ENCODE measurements at regions not wholly inside any gene's neighbourhood (a gene's known extent, or its start where the extent isn't known, plus 50 kb on each side); places are given as distances from the start of the nearest gene placed in this dataset.

- H3K27ac ChIP-seq, result no peak overlapping the region
- no peak for TF ChIP-seq ZFX (IDR thresholded peaks at IDR 0.05; ENCODE audit: borderline replicate concordance)
- TF ChIP-seq, protein P1, sequence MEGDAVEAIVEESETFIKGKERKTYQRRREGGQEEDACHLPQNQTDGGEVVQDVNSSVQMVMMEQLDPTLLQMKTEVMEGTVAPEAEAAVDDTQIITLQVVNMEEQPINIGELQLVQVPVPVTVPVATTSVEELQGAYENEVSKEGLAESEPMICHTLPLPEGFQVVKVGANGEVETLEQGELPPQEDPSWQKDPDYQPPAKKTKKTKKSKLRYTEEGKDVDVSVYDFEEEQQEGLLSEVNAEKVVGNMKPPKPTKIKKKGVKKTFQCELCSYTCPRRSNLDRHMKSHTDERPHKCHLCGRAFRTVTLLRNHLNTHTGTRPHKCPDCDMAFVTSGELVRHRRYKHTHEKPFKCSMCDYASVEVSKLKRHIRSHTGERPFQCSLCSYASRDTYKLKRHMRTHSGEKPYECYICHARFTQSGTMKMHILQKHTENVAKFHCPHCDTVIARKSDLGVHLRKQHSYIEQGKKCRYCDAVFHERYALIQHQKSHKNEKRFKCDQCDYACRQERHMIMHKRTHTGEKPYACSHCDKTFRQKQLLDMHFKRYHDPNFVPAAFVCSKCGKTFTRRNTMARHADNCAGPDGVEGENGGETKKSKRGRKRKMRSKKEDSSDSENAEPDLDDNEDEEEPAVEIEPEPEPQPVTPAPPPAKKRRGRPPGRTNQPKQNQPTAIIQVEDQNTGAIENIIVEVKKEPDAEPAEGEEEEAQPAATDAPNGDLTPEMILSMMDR (IDR thresholded peaks at IDR 0.05), result no peak
These were observed 77.5 kb downstream of the RPLP1 start for GRCh38 chr15:69529961-69530633.

- no peak overlapping the region for H3K27ac ChIP-seq
These were observed 78.5 kb downstream of the RPLP1 start for GRCh38 chr15:69530991-69531664.

DNA sequence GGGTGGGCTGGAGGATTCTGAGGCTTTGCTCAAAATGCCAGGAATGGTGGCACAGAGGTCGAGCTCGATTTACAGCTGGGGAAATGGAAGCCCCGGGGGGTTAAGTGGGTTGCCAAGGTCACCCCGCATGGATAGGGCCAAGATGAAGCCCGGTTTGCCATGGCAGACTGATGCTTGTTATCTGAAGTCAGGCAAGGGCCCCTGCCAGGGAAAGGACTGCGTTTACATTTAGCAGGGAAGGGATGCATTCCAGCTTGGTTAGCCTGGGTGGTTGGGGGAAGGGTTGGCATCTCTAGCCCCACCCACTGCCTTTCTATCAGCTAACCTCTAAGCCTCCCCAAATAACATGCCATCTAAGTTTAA lies 79.0 kb downstream of the RPLP1 start:
- TF ChIP-seq, protein P1 (IDR thresholded peaks at IDR 0.05), result no peak
- no peak for TF ChIP-seq ZFX (IDR thresholded peaks at IDR 0.05; ENCODE audit: borderline replicate concordance)
- H3K27ac ChIP-seq, result no peak overlapping the region

More at GRCh38 chr15:69530991-69531664, 78.5 kb downstream of the RPLP1 start:
- TF ChIP-seq, protein P1 (IDR thresholded peaks at IDR 0.05), result no peak
- TF ChIP-seq ZFX (IDR thresholded peaks at IDR 0.05; ENCODE audit: borderline replicate concordance), result no peak

- TF ChIP-seq, protein P1 (IDR thresholded peaks at IDR 0.05), result no peak
- no peak for TF ChIP-seq ZFX (IDR thresholded peaks at IDR 0.05; ENCODE audit: borderline replicate concordance)
- H3K27ac ChIP-seq, result no peak overlapping the region
These were observed 79.4 kb downstream of the RPLP1 start for GRCh38 chr15:69532066-69532465.

- TF ChIP-seq ZFX (IDR thresholded peaks at IDR 0.05; ENCODE audit: borderline replicate concordance), result no peak
- TF ChIP-seq, protein P1 (IDR thresholded peaks at IDR 0.05), result no peak
- no peak overlapping the region for H3K27ac ChIP-seq
These were observed 80.2 kb downstream of the RPLP1 start for GRCh38 chr15:69532856-69533255.

- no peak overlapping the region for H3K27ac ChIP-seq
- TF ChIP-seq, protein P1 (IDR thresholded peaks at IDR 0.05), result no peak
- TF ChIP-seq ZFX (IDR thresholded peaks at IDR 0.05; ENCODE audit: borderline replicate concordance), result no peak
These were observed 80.9 kb downstream of the RPLP1 start for GRCh38 chr15:69533522-69533921.

GRCh38 chr15:69535101-69535638 lies 82.6 kb downstream of the RPLP1 start:
- TF ChIP-seq, protein P1 (IDR thresholded peaks at IDR 0.05), result no peak
- TF ChIP-seq ZFX (IDR thresholded peaks at IDR 0.05; ENCODE audit: borderline replicate concordance), result no peak

More at GRCh38 chr15:69535101-69535638, 82.6 kb downstream of the RPLP1 start:
- H3K27ac ChIP-seq, result no peak overlapping the region

All from 22Rv1 (cell line).